ENCODE measurements at regions not wholly inside any gene's neighbourhood (a gene's known extent, or its start where the extent isn't known, plus 50 kb on each side); places are given as distances from the start of the nearest gene placed in this dataset.

DNA sequence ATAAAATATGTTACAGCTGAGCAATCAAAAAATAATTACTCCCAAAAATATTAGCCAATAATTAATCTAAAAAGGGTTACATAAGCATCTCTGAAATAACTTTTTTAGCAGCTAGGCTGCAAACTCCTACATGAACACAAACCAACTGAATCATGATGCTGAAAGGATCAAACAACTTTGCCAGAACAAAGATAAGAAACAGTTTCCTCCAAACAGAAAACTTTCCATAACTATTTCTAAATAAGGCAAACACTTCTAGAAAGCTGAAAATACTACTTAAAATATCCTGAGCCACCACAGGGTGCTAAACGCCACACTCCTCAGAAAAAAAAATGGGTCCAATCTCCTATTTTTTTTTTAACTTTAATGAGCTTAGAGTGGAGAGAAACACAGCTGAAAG, 68.6 kb upstream of the ARHGAP32 start:
- H3K4me3 ChIP-seq (replicated peaks in 1 of 2; ENCODE audit: low read depth in 2 of 2, low read length in 2 of 2): no peak overlapping the region
- DNase-seq (ENCODE audit: low read depth in 2 of 2): peak in 1 of 2 donors; percentile 71
- no peak for TF ChIP-seq CTCF (IDR thresholded peaks at IDR 0.05; ENCODE audit: low read depth, low read length)

DNA sequence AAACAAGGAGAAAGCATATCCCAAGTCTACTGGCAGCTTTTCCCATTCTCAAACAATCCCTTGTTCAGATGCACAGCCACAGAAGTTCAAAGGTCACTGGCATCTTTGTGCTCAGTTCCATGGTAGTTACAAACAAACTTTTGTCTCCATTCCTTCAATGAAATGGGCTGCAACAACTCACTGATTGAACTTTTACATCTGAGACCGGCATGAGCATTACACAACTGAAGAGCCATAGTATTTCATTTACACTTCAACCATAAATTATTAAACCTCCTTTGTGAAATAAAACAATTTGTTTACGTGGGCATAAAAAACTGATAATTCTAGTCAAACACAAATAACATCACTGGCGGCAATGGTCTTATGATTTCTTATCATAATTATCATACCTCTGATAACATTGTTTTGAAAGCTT, 67.8 kb upstream of the ARHGAP32 start:
- peak in 1 of 2 donors; percentile 38 for DNase-seq (ENCODE audit: low read depth in 2 of 2)
- TF ChIP-seq CTCF (IDR thresholded peaks at IDR 0.05; ENCODE audit: low read depth, low read length): no peak

GRCh38 chr11:129258205-129258604, 66.1 kb upstream of the ARHGAP32 start:
- DNase-seq (ENCODE audit: low read depth in 2 of 2): no peak
- no peak for TF ChIP-seq CTCF (IDR thresholded peaks at IDR 0.05; ENCODE audit: low read depth, low read length)
- H3K4me3 ChIP-seq (replicated peaks in 1 of 2; ENCODE audit: low read depth in 2 of 2, low read length in 2 of 2): no peak overlapping the region

More for the DNA sequence above, 67.8 kb upstream of the ARHGAP32 start:
- no peak overlapping the region for H3K4me3 ChIP-seq (replicated peaks in 1 of 2; ENCODE audit: low read depth in 2 of 2, low read length in 2 of 2)

DNA sequence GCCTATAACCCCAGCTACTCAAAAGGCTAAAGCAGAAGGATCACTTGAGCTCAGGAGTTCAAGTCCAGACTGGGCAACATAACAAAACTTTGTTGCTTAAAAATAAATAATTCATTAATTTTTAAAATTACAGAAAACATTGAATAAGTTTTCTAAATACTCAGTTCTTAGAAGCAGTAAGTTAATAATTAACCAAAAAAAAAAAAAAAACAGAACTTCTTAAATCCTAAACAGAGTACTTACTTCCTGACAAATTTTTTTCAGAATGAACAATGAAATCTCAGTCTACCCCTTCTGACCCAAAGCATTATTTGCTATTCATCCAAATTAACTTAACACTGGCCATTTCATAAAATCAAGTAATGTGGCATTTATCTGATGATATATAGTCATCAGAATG, 65.4 kb upstream of the ARHGAP32 start:
- no peak overlapping the region for H3K4me3 ChIP-seq (replicated peaks in 1 of 2; ENCODE audit: low read depth in 2 of 2, low read length in 2 of 2)
- DNase-seq (ENCODE audit: low read depth in 2 of 2): no peak
- TF ChIP-seq CTCF (IDR thresholded peaks at IDR 0.05; ENCODE audit: low read depth, low read length): no peak

GRCh38 chr11:129252621-129253020, 60.5 kb upstream of the ARHGAP32 start:
- DNase-seq (ENCODE audit: low read depth in 2 of 2): no peak
- no peak overlapping the region for H3K4me3 ChIP-seq (replicated peaks in 1 of 2; ENCODE audit: low read depth in 2 of 2, low read length in 2 of 2)
- no peak for TF ChIP-seq CTCF (IDR thresholded peaks at IDR 0.05; ENCODE audit: low read depth, low read length)

DNA sequence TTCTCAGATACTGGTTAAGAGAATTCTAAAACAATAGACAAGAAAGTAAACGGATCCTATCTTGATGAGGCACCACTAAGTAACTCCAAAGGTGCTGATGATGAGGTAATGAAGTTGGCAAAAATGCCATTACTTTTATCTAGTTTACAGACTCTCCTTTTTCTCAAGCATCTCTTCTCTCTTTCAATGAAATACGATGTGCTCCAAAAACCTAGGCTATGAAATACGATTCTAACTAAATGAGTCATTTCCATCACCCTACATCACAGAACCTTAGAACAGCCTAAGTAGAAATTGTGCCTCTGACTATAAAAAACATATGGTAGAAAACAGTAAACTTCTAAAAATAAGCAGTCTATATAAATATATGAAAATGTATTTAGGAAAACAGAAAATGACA, 58.9 kb upstream of the ARHGAP32 start:
- DNase-seq (ENCODE audit: low read depth in 2 of 2): peak; percentile 13 to 42
- H3K4me3 ChIP-seq (replicated peaks in 1 of 2; ENCODE audit: low read depth in 2 of 2, low read length in 2 of 2): no peak overlapping the region
- no peak for TF ChIP-seq CTCF (IDR thresholded peaks at IDR 0.05; ENCODE audit: low read depth, low read length)

- DNase-seq (ENCODE audit: low read depth in 2 of 2): no peak
- no peak overlapping the region for H3K4me3 ChIP-seq (replicated peaks in 1 of 2; ENCODE audit: low read depth in 2 of 2, low read length in 2 of 2)
- TF ChIP-seq CTCF (IDR thresholded peaks at IDR 0.05; ENCODE audit: low read depth, low read length): no peak
Measured at GRCh38 chr11:129249923-129250322, 57.8 kb upstream of the ARHGAP32 start.
